GM21619 (cell line): ENCODE measurements at regions not wholly inside any gene's neighbourhood (a gene's known extent, or its start where the extent isn't known, plus 50 kb on each side); places are given as distances from the start of the nearest gene placed in this dataset.
A peak's percentile ranks its signal among the peaks of the same experiment; 100 is the strongest.

Source experiments
- ATAC-seq: cut with Tn5 transposase; IDR thresholded peaks from one replicate; pipeline ENCODE4 v1.9.1; 2021; ENCODE audit not compliant: unreplicated experiment

DNA sequence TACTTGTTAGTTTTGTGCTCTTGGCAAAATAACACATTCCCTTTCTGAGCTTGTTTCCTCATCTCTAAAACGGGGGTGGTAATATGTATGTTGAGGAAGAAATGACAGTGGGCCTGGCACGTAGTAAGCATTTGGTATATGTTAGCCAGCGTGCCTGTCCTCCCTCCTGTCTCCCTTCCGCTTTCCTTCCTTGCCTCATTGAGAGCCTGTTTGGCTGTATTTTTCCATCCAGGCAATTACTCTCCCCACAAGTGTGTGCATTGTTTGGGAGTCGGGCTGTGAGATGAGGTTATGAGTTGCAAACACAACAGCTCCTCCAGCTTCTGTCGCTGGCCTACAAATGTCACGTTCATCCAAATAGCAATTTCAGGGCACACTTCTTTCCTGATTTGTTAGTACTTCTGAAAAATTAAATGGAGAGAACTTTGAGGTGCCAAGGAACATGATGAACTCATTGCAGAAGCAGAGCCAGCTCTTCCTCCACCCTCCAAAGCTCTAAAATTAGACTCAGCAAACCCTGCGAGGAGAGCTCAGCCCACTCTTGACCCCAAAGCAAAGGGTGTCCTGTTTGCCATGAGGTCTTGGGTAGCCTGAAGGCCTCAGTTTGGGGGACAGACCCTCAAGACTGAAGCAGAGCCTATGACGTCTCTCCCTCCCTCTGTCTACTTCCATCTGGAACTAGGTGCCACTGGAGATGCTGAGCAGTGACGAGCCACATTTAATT lies 50.7 kb upstream of the TOX2 start:
- ATAC-seq: no peak

DNA sequence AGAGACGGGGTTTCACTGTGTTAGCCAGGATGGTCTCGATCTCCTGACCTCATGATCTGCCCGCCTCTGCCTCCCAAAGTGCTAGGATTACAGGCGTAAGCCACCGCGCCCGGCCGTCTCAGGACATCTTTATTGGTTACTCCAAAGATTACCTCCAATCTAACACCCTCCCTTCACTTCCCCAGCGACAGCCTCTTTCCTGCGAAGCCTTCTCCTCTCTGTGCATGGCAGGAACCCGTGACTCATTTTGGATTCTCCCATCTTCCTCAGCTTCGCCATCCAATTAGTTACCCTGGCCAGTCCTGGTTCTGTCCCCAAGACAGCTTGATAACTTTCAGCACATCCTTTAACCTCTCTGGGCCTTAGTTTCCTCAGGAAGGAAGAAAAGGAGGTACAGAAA lies 51.3 kb upstream of the TOX2 start:
- no peak for ATAC-seq

DNA sequence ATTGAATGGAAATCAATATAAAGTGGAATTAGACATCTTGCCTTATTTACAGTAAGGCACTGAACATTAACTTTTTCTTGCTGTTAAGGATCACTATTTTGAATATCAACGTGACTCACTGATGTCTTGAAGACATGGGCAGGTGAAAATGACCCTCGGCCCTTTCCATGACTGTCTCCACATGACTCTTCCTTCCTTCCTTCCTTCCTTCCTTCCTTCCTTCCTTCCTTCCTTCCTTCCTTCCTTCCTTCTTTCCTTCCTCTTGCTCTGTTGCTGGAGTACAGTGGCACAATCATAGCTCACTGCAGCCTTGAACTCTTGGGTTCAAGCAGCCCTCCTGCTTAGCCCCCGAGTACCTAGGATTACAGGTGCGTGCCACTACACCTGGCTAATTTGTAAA lies 52.2 kb upstream of the TOX2 start:
- ATAC-seq: no peak

DNA sequence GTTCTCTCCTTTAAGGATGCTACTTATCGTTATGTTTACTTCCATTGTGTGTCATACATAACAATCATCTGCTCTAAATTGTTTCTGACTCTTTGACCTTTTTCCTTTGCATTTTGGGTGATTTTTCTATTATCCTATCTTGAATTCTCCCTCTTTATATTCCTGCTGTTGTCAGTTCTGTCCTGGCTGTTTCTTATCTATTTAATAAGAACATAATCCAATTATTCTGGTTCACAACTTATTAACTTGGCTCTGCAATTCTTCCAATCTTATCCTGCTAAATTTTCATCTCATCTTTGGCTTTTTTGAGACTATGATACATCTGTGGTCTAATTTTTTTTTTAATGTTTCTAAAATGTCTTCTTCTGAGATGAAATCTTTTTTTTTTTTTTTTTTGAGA lies 54.7 kb upstream of the TOX2 start:
- no peak for ATAC-seq

DNA sequence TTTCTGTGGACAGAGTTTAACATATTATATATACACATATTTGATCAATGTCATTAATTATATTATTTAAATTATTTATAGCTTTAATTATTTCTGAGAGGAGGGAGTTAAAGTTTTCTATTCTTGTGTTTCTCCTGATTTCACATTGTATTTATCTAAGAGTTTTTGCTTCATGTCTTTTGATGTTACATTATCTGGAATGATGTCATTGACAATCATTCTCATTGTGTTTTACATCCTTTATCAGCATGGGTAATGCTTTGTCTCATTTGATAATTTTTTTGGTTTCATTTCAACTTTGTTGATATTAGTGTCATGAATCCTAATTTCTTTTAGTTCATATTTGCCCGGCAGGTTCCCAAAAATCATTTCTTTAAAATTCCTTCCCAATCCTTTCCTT lies 56.7 kb upstream of the TOX2 start:
- ATAC-seq: no peak

DNA sequence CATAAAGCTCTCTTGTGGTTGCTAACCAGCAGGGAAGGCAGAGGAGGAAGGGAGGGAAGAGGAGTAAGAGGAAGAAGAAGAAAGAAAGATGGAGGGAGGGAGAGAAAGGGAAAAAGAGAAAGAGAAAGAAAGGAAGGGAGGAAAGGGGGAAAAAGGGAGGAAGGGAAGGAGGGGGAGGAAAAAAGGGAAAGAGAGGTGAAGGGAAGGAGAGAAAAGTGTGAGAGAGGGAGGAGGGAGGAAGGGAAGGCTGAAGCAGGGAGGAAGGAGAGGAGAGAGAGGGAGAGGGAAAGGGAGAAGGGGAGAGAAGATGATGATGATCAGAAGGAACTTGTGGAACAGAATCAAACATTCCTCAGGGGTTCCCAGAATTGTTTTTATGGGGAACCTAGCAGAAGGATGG lies 57.5 kb upstream of the TOX2 start:
- no peak for ATAC-seq

DNA sequence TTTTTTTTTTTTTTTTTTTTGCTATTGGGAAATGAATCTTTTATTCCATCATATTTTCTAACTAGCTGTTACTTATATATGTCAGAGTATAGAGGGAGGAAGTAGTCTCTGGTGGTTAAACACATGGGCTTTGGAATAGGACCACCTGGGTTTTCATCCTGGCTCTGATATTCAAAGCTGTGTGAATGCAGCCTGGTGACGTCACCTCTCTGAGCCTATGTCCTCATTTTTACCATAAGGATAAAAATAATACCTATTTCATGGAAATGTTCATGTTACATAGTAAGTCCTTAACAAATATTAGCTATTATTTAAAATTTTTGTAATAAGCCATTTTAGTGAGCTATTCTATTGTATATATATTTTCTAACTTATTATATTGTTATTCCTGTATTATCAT lies 58.8 kb upstream of the TOX2 start:
- no peak for ATAC-seq

DNA sequence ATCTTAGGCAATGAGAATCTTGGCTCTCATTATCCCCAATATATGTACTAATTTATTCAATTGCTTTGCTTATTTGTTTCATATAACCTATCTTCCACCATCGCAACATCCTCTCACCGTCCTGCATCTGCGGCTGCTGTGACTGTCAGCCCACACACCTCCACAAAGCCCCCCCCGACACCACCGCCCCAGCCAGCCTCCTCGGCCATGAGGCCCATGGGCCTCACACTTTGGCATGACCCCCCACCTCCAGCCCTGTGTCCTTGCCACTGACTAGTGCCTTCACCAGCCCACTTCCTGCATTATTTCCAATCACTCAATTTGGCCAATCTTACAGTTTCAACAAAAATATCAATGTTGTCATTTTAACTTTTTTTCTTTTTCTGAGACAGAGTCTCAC lies 60.7 kb upstream of the TOX2 start:
- no peak for ATAC-seq

DNA sequence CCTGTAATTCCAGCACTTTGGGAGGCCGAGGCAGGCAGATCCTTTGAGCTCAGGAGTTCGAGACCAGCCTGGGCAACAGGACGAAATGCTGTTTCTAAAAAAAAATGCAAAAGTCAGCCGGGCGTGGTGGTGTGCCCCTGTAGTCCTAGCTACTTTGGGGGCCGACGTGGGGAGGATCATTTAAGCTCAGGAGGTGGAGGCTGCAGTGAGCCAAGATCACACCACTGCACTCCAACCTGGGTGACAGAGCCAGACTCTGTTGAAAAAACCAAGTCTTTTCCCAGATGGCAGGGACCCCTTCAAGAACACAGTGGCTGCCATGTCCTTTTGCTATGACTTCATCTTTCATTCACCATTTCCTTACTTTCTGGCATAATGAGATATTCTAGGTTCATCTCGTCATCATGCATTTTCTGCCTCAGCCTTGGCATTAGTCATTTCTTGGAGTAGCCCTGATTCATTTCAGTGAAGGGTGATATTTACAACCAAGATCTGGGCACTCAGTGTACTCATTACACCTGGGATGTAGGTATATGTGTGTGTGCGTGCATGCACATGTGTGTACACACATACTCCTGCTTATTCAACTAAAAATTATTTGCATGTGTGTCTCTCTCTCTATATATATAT lies 61.4 kb upstream of the TOX2 start:
- ATAC-seq: no peak

DNA sequence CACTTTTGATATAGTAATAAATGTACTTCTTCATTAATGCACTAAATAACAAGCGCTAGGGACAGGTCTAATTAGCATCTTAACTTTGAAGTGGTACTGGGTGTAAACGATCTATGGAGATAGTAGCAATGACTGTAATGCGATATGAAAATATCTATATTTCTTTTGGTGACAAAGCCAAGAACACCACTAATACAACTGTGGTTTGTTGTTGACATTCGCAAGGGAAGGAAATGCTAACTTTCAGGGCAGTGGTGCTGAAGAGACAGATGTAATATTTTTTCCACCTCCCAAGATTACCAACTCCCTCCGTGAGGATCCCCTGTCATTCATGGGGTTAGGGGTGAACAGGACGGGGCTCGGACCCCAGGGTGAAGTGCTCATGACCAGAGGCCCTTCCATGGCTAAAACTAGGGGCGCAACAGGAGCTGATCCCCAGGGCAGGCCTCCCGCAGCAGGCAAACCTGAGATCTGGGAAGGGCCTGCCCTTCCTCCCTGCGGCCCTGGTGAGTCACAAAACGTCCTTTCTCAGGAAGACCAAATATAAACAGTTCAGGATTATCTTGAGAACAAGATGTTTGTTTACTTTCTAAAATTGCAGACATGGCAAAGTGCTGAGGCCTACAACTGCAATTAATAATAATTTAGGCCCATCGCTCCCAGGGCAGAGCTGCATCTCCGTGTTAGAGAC lies 65.0 kb upstream of the TOX2 start:
- no peak for ATAC-seq

DNA sequence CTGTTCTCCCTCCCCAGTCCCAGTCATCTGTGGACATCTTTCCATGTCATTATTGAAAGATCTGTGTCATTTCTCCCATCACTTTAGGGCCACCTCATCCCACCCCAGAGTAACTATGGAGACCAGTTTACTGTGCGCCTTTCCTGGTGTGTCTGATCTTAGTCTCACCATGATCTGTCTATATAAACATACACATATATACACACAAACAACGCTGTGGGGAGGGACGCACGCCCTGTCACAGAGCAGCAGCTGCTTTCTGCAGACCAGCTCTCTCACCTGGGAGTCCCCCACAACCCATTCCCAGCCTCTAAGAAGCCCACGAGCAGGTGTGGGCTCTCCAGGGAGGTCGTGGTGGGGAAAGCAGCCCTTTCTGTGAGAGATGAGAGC lies 68.1 kb upstream of the TOX2 start:
- ATAC-seq: no peak

DNA sequence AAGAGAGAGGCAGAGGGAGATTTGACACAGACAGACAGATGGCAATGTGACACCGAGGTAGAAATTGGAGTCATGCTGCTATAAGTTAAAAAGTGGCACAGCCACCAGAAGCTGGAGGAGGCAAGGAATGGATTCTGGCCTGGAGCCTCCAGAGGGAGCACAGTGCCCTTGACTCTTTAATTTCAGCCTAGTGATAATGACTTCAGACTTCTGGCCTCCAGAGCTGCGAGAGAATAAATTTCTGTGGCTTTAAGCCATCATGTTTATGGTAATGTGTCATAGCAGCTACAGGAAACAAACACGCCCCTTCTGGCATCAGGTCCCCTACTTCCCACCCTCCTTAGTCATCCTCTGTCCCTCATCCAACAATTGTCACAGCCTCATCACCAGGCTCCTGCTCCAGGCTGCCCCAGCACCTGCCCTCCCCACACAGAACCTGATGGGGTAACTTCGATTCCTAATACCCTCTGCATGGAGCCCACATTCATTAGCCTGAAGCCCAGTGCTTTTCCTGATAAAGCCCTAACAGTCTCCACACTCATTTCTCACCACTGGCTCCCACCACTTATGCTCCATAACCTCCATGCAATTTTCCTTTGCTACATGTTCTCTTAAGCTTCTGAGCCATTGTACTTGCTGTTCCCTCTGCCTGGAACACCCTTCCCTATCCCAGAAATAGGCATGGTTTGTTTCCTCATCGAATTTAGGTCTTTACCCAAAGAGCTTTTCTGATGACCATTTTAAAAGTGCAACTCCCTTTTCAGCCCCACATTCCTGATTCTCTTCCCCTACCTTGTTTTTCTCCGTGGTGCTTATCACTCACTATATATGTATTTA lies 69.7 kb upstream of the TOX2 start:
- no peak for ATAC-seq

DNA sequence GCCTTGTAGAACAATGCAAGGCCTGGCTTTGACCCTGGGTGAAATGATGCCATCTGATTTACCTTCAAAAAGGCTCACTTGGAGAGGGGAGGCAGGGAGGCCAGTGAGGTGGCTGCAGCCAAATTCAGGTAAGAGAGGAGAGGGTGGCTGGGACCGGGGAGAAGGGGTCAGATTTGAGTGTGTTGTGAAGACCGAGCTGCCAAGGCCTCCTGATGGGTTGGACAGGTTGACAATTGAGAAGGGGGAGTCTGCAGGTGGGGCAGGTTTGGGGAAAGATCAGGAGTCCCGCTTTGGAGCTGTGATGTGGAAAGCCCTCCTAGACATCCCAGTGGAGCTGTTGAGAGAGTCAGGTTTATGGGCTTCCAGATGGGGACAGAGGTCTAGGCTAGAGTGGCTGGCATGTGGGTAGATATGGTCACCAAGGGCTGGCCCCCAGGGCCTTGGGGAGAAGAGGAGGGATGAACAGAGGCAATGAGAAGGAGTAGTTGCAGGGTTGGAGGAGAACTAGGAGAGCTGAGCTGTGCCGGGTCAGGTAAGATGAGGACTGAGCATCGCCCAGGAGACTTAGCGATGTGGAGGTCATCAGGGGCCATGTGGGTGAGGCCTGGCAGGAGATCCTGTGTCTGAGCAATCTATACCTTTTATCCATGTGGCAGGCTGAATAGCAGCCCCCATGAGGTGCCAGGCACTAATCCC lies 70.5 kb upstream of the TOX2 start:
- ATAC-seq: no peak

DNA sequence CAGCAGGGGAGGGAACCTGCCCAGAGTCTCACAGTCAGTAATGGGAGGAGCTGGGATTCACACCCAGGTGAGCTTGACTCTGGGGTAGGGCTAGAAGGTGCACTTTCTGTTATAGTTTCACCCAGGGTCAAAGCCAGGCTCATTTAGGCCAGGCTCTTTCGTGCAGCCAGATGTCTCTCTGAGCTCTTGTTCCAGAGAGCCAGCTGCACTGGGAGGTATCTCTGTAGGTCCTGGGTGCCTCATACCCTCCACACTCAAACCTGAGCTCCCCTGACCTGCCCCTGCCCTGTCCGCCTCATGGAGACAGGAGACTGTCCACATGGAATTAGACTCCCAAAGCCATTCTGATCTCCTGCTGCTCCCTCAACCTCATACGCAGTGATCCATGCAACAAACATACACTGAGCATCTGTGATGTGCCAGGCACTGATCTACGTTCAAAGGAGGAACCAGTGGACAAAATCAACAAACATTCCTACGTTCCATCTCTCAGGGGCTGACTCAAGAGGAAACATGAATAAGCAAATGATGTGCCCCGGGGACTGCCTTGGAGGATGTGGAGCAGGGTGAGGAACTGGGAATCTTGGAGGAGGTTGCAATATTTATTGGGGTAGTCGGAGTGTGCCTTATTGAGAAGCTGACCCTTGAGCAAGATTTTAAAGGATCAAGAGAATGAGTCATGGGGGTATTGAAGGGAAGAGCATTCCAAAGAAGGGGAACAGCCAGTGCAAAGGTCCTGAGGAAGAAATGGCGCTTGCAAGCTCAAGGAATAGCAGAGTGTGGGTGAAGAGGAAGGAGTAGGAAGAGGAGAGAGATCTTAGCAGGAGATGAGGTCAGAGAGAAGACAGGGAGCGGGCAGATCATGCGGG lies 71.3 kb upstream of the TOX2 start:
- ATAC-seq: no peak

DNA sequence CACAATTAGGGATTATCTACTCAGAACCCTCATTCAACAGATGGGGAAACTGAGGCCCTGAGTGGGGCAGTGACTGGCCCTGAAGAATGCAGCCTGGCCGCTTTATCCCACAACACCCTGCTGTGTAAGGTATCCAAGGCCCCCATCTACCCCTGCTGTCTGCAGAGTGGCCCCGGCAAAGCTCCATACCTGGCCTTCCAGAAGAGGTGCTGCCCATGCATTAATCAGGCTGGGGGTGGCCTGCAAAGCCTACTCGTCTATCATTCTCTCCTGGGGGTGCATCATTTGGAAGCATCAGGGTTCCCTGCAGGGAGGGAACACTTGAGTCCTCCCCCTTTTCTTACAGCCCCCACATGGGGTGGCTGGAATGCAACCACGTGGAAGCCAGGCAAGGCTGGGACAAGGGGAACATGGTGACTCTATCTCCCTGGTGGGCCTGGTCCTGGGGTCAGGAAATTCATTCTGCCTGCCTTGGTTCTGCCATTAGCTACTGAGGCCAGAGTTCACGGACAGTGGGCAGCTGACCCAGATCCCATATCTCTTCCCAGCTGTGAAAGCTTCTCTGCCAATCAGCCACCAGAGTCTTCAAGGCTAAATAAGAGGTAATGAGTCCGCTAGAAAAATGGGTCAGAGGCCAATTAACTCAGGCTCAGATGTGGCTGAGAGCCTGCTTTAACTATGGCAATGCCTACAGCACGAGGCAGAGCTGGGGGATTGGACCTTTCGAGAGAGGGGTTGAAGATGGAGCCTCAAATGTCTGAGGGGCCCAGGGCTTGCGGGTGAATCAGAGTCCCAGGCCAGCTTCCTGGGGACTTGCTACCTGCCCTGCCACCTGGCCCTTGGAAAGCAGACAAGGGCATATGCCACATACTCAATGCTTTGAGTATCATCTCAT lies 72.3 kb upstream of the TOX2 start:
- no peak for ATAC-seq

DNA sequence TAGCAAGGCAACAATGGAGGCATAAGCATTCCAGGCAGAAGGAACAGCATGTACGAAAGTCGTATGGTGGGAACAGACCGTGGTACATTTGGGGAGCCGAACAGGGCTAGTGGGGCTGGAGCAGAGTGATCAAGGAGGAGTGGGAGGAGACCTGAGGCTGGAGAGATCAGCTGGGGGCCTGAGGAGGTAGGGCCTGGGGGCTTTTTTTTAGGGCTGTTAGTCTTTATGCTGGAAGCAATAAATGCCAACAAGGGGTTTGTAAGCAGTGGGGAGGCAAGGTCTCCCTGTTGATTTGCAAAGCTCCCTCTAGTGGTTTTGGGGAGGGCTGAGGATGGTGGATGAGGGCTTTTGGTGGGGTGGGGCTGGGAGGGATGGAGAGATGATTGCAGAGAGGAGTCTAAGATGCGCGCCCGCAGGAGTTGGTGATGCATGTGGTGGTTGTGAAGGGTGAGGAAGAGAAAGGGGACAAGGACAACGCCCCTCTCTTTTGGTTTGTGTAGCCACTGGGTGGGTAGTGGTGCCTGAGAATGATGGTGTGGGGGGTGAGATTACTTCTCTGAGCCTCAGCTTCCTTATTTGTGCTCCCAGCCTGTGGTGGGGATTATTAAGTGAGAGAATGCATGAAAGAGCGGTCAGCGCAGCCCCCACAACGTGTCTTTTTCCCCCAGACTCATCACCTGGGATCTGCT lies 74.1 kb upstream of the TOX2 start:
- no peak for ATAC-seq

DNA sequence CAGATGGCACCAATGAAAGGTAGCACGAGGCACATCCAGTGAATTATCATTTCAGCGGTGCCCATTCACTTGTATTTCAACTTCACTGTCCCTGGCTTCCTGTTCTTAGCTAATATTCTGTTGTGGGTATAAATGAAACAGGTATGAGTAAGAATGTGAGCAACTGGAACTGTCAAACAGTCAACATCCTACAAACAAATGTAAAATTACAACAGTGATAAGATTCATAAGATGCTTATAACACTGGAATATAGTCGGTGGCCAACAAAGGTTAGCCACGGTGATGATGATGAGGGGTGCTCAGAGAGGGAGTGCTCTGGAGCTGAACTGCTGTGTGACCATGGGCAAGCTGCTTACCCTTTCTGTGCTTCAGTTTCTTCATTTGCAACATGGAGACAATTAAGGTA lies 74.9 kb upstream of the TOX2 start:
- ATAC-seq: peak; percentile 56

DNA sequence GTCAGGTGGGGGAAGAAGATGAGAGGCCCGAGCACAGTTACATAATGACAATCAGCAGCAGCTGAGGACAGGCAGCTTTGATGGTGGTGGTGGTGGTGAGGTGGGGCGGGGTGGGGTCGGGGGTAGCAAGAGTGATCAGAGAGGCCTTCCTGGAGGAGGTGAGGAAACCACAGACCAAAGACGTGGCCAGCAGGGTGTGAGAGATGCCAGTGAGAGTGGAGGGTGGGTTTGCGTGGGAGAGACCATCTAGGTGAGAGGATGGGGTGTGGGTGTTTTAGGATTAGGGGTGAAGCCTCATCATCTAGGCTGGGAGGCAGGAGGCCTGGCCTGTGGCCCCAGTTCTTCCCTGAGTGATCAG lies 76.0 kb upstream of the TOX2 start:
- ATAC-seq: no peak
